GM12872 (cell line): ENCODE measurements at regions not wholly inside any gene's neighbourhood (a gene's known extent, or its start where the extent isn't known, plus 50 kb on each side); places are given as distances from the start of the nearest gene placed in this dataset.

ENCODE experiments used
- TF ChIP-seq, protein P1 (sequence below): IDR thresholded peaks from 3 replicates; pipeline ENCODE4 v1.5.1; 2011; ENCODE audit warnings: low read depth, mild to moderate bottlenecking, low read length, moderate library complexity; ENCODE audit not compliant: insufficient read depth

DNA sequence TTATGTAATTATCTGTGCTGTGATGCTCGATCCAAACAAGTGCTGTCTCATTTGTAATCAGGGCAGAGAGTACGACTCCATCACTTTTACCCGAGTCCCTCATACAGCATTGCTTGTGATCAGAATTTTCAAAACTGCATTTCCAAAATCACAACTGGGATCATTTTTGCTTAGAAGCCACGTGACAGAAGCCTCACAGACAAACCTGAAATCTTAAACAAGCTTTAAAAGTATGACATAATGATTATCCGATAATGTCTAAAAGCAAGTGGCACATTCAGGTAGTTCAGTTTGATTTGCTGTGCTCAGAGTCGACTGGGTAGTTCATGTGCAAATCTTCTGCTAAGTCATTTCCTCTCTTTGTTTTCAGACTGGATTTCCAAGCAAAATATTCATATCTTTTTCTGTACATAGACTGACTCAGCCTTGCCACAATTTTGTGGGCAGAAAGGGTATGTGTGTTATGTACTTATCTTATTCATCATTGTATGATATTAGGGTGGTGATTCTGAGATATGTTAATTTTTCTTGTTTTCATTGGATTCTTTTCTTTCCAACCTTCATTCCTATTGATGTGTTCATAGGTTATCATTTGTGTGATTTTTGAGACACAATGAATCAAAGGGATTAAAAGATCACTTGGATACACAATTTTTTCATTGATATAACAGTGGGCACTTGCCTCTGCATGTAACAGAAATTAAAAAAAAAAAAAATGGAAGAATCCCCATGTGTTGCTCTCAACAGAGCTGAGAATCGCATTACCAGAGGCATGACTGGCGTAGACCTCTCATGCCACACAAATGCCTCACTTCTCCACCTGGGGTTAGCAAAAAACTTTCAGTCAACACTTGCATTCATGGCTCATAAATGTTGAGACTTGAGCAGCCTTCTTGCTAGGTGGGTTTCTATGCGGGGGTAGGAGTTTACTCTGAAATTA lies 355.7 kb downstream of the LTN1 start:
- TF ChIP-seq, protein P1, sequence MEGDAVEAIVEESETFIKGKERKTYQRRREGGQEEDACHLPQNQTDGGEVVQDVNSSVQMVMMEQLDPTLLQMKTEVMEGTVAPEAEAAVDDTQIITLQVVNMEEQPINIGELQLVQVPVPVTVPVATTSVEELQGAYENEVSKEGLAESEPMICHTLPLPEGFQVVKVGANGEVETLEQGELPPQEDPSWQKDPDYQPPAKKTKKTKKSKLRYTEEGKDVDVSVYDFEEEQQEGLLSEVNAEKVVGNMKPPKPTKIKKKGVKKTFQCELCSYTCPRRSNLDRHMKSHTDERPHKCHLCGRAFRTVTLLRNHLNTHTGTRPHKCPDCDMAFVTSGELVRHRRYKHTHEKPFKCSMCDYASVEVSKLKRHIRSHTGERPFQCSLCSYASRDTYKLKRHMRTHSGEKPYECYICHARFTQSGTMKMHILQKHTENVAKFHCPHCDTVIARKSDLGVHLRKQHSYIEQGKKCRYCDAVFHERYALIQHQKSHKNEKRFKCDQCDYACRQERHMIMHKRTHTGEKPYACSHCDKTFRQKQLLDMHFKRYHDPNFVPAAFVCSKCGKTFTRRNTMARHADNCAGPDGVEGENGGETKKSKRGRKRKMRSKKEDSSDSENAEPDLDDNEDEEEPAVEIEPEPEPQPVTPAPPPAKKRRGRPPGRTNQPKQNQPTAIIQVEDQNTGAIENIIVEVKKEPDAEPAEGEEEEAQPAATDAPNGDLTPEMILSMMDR, result no peak

GRCh38 chr21:28635541-28635940 lies 357.1 kb downstream of the LTN1 start:
- TF ChIP-seq, protein P1, result no peak

- TF ChIP-seq, protein P1, result no peak
These were observed 358.7 kb downstream of the LTN1 start for GRCh38 chr21:28633839-28634555.

DNA sequence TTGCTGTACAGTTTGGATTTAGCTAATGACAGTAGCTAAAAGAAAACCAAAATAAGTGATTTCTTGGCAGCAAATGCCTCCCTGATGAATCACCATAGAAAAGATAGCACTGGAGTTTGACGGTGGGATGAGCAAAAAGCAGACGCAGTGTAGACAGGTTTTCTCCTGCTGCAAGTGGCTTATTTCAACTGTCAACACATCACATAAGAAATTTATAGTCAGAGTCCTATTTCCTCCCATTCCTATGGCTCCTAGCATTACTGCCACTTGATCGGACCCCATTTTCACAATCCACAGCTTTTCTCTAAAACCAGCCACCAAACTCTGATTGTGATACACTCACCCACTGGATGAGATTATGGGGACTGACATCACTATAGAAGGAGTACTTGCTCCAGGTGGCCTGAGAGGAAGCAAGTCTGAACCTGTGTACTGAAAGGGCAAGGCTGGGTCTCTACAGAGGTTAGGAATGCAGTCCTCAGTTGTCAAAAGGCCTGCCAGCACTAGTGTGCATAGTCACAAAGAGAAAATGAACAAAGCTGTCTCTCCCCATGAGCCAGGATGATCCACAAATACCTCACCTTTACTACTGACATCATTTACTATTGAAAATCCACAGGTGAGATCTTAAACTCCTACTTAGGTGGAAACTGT lies 359.8 kb downstream of the LTN1 start:
- TF ChIP-seq, protein P1, result no peak

- TF ChIP-seq, protein P1, result no peak
These were observed 365.0 kb downstream of the LTN1 start for GRCh38 chr21:28627691-28628090.

GRCh38 chr21:28627261-28627660 lies 365.4 kb downstream of the LTN1 start:
- TF ChIP-seq, protein P1, result no peak

GRCh38 chr21:28624626-28625025 lies 368.1 kb downstream of the LTN1 start:
- TF ChIP-seq, protein P1, result no peak
